HK-2 (cell line): ENCODE measurements at regions not wholly inside any gene's neighbourhood (a gene's known extent, or its start where the extent isn't known, plus 50 kb on each side); places are given as distances from the start of the nearest gene placed in this dataset.

Experiments
- DNase-seq: peaks from one replicate; pipeline ENCODE4 v3.0.0-alpha.2; 2018; ENCODE audit not compliant: unreplicated experiment

DNA sequence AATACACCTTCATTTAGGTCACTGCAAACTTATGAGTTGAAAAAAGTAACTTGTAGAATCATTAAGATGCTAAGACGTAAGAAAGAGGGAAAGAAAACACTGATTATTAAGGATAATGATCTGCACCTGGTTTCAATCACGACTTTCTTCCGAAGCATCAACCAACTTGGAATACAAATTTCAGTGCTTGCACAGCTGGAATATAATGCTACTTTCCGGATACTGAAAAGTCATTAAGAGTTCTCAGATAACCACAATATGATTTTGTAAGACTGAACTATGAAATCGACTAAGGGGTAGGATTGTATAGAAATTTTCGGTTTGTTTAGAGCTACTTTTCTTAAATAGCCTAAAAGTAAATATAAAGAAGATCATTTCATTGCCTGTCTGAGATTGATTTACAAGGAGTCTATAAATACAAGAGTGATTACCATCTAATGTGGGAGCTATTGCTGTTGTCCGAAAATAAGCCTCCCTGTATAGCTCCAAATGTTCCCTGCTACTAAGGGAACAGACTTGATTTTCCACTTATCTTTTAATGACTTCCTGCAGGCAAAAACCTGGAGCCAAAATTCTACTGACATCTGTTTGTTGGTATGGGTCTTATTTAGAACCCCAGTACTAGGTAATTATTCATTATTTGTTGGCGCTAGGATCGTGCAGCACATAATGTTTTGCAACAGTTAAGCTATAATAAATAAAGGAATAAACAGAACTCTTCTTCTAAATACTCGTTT is 673.3 kb downstream of the KCNT2 start:
- DNase-seq = no peak

DNA sequence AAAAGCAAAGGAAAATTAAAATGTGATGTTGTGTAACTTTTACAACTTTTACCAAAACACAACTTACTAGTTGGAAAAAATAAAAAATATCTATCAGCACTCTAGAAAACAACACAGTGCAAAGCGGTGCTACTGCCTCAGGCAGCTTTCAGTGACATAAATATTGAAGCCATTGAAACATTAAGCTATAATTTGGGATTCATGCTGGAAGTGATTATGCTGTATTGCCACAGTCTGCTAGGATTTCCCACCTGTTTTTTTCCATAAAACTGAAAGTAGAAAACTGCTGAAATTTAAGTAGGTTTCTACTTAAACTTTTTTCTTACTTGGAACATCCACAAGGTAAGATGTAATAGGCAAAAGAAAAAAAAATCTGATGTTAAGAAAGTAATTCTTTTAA is 674.4 kb downstream of the KCNT2 start:
- no peak for DNase-seq

DNA sequence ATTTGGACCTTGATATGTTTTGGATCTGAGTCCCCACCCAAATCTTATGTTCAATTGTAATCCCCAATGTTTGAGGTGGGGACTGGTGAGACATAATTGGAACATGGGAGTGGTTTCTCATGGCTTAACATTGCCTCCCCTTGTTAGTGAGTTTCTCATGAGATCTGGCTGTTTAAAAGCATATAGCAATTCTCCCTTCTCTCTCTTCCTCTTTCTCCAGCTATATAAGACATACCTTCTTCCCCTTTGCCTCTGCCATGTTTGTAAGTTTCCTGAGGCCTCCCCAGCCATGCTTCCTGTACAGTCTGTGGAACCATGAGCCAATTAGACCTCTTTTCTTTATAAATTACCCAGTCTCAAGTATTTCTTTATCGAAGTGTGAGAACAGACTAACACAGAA is 692.4 kb downstream of the KCNT2 start:
- no peak for DNase-seq

DNA sequence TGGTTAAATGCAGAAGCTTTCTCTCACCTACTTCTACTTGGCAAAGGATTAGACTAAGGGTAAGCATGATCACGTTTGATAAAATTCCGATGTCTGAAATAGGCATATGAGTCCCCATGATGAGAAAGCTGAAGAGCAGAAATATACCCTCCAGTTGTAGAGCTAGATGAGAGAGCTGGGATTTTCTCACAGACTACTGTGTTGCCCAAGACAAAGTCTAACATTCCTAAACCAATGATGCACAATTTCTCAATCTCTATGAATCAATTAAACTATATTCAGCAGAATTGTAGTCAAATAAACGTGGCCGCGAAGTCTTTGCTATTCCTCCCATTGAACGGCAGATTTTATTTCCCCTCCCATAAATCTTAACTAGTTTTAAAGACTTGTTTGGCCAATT is 699.2 kb downstream of the KCNT2 start:
- no peak for DNase-seq

DNA sequence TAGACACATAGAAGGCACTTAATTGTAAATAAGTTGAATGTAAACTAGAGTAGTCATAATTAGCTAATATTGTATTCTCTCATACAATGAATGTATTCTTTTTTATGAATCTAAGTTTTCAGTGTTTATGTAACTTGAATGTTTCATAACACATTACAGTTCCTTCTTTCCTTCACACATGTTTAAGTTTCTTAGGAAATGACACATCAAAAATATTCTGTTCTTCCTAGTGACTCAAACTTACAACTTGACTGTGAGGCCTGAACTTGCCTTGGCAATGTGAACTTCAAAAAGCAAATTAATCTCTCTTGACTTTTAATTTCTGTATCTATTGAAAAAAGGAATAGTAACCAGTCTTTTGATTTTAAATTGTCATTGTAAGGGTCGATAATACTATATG is 700.1 kb downstream of the KCNT2 start:
- no peak for DNase-seq

DNA sequence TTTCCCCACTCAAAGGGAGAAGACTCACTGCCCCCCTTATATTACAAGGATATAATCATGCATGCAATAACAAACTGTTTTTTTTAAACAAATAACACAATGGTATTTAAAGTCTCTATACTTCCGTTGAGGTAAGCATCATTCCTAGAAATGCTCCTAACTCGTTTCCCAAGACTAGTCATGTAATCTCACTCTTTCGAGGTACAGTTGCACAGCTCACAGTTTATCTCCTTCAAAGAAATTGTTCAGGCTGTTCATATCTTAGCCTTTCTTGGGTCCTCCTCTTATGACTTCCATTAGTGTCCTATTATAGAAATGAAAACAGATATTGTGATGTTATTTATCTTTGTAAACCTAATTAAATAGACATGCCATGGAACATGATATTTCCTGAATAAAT is 705.0 kb downstream of the KCNT2 start:
- DNase-seq = no peak

DNA sequence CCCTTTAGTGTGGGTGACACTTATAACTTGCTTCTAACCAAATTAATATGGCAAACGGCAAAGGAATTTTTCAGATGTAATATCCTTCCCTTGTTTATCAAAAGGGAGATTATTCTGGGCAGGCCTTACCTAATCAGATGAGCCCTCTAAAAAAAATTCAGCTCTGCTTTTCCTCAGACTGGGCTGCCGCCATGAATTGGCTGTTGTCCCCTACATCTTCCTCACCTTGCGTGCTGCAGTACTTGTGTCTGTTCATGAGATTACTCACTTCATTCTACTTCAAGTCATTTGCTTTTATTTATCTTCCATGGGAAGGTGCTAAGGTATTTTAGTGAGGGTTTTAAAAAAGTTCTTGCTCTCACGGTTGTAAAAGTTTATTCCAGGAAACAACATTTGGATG is 705.5 kb downstream of the KCNT2 start:
- DNase-seq = no peak

DNA sequence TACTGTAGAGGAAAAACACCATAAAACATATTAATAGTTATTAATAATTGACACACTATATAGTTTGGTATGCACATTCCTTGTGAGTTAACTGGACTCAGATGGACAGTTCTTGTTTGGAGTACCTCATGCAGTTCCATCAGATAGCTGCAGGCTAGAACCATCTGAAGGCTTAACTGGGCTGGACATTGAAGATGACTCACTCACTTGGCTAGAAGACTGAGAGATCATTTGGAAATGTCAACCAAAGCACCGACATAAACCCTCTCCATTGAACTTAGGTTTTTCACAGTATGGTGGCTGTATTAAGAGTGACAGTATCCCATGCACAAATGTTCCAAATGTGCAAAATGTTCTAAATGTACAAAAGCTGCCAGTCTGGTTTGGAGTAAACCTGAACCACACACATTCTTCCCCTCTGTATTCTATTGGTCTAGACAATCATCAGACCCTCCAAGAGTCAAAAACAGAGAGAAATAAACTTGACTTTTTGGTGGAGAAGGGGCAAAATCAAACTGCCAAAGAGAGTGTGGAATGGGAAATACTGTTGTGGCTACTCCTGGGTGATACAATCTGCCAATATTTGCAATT is 708.4 kb downstream of the KCNT2 start:
- DNase-seq = no peak

DNA sequence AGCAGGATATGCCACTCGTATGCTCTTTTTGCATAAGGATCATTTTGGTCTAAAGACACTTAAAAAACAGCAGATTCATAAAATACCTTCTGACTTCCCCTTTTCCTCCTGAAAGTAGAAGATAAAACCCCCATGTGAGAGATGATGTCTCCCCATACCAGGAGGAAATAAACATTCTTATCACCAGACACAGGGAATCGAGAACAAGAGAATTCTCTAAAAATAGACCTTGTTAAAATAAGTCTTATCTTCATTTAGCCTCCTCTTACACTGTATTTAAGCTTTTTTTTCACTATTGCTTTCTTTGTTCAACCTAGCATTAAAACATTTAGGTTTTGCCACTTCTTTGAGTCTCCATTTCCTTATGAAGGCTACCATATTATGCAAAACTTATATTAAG is 709.3 kb downstream of the KCNT2 start:
- no peak for DNase-seq

DNA sequence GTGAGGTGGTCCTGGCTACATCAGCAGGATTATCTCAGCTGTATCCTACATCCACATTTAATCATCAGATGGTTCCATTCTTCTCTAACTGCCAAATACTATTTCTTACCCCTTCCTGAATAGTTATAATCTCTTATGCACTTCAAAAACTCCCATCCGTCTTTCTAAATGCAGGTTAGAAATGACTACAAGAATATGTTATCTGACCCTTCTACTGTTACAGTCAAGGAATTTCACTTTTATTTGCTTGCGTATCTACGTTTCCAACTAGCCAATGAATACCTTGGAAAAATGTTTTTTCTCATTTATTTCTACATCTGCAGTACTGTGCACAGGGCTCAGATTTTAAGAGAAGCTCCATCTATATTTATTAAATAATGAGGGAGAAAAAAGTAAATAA is 709.9 kb downstream of the KCNT2 start:
- DNase-seq = no peak

DNA sequence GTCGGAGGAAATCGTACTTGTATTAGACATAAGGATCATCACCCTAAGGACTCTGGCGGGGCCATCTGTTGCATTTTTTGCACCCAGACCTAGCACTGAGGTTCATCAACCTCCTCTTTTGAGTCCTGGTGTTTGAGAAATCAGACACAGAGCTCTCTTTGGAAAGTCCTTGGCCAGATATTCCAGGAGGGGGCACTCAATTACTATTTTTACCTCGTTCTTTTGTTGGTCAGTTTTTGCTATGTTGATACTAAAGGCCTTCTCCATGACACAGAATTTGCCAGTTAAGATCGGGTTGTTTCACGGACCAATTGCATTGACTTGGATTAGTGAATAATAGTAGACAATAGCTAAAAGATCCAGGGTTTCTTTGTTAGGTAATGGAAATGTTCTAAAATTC is 711.2 kb downstream of the KCNT2 start:
- no peak for DNase-seq

DNA sequence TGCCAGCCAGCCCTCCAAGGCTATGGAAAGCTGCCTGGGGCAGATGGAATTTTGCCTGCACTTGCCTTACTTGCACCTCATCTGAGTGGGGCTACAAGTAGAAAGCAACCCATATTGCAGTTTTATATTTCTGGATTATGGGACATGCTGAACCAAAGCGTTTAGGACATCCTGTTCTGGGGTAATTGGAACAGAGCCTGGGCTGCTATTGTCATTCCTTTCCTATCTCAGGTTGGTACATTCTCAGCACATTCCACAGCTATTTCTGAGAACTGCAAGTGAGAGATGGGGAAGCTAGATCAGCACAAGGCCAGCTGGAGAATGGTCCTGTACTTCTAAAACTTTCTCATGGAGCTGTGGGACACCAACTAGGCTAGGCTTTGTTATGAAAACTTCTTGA is 713.8 kb downstream of the KCNT2 start:
- DNase-seq = no peak

DNA sequence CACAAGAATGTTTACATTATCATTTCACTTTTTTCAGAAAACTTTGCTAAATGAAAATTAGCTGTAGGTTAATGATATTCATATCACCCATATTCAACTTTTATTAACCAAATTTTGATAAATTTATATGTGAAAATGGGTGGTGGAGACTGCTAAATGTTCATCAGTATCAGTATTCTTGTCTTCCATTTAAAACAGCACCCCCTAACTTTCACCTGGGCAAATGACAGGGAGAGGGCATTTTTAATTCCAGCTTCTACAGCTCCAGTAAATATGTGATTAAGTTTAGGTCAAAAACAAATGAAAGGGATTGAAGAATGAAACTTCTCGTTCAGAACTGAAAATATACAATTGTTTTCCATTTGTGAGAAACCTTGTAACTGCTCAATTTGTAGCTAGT is 722.2 kb downstream of the KCNT2 start:
- no peak for DNase-seq

DNA sequence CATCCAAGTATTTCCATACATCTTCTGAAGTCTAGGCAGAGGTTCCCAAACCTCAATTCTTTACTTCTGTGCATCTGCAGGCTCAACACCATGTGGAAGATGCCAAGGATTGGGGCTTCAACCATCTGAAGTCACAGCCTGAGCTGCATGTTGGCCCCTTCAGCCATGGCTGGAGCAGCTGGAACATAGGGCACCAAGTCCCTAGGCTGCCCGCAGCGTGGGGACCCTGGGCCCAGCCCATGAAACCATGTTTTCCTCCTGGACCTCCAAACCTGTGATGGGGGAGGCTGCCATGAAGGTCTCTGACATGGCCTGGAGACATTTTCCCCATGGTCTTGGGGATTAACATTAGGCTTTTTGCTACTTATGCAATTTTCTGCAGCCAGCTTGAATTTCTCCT is 729.8 kb downstream of the KCNT2 start:
- DNase-seq = no peak

DNA sequence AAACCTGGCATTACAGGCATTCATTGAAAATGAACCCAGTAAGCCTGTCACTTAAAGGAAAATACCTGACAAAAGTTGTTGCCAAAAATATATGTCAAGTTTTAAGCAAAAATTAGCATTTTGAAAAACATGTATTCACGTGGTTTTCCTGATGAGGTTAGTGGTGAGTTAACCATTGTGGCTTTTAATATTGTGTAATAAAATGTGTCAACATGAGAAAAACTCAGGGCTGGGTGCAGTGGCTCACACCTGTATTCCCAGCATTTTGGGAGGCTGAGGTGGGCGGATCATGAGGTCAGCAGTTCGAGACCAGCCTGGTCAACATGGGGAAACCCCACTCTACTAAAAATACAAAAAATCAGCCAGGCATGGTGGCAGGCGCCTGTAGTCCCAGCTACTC is 731.4 kb downstream of the KCNT2 start:
- no peak for DNase-seq

DNA sequence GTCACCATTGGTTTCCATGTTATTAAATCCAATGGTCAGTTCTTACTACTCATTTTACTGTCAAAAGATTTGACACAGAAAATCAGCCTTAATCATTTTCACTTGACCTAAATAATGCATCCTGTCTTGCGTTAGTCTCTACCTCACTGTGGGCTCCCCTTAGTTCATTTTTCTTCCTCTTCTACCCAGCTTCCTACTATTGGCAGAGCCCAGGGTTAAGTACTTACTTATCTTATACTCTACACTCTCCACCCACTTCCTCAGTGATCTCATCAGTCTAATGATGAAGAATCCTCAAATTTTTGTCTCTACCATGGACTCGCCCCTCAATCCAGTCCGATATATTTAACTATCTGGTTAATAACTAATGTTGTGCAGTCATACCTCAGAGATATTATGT is 735.9 kb downstream of the KCNT2 start:
- no peak for DNase-seq

DNA sequence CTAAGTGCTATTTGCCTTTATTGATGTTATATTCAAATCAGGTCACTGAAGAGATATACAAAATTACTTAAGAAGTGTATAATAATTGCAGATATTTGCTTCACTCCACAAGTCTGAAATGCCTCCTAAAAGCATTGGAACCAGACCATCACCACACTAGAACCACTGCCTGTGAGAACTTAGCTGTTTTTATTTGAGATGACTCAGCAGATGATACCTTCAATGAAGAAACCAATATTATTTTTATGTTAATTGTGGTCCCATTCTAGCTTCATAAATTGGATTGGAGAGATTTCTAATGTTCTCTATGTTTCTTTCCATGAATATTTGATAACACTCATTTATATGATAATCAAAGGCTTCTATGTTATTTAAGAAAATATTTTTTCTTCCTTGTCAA is 740.6 kb downstream of the KCNT2 start:
- DNase-seq = no peak

DNA sequence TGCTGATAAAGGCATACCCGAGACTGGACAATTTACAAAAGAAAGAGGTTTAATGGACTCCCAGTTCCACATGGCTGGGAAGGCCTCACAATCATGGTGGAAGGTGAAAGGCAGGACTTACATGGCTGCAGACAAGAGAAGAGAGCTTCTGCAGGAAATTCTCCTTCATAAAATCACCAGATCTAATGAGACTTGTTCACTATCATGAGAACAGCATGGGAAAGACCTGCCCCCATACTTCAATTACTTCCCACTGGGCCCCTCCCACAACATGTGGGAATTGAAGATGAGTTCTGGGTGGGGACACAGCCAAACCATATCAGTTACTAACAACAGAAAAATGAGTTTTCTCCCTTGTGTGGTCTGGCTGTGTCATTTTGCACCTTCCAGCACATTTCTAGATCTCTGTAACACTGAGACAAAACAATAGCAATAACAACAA is 741.4 kb downstream of the KCNT2 start:
- DNase-seq = no peak

DNA sequence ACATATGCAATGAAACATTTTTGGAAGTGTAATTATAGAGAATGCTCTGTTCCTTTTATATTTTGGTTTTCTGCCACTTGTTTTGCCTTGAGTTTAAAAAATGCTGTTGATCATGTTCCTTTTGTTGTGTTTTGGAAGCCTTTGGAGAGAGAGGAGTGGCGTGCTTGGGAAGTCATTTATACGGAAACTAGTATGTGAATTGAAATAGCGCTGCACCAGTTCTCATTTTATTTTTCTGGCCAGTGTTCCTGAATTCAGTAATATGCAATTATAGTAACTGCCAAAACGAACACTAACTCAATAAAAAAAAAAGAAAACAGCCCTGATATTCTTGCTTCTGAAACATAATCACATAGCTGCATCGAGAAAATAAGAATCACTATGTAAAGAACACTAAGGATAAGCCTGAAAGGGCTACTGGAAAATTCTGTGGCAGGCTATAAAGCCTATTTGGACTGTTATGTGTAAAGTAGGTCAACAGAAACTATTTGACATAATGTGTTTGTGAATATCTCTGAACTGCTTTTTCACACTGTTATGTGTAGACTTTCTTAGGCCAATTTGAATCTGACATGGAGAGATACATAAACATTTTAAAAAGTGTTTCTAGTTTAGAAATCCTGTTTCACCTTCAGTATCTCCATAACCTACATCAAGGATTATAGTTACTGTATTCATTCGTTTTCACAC is 742.0 kb downstream of the KCNT2 start:
- DNase-seq = no peak

DNA sequence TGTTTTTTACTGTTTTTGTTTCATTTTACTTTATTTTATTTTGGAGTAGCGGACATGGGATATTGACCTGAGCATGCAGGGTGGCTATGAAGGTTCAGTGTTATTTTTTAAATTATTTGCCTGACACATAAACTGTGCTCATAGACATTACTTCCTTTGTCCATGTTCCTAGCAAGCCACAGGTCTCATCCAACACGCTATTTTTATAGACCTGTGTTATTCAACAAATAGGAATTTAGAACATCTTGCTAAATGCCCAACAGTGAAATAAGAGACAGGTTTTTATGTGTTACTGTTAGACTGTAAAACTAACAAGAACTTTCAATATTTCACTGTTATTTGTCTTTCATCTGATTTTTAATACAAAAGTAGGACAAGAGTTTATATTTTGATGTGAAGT is 756.4 kb downstream of the KCNT2 start:
- no peak for DNase-seq

DNA sequence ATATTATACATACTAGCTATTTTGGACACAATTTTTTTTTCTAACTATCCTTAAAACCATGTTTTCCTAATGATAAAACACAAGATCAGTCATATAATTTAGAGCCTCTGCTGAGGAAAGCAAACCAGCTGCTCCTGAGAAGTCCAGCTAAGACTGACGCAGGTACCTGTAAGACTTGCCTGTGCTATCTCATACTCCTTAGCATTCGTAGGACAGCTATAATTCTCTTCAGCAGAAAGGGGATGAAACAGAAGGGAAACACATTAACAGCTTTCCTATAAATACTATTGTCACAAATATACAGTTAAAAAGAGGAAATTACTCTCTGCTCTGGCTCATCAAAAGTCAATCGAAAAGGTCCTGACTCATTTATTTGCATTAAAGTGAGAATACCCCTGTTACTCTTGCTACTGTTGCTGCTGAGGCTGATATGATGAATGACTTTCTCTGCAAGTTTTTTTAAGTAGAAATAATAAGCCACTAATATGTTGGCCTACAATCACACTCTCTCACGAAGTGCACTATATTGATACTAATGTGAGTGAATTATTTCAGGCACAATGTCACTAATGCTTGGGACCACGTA is 757.1 kb downstream of the KCNT2 start:
- no peak for DNase-seq

DNA sequence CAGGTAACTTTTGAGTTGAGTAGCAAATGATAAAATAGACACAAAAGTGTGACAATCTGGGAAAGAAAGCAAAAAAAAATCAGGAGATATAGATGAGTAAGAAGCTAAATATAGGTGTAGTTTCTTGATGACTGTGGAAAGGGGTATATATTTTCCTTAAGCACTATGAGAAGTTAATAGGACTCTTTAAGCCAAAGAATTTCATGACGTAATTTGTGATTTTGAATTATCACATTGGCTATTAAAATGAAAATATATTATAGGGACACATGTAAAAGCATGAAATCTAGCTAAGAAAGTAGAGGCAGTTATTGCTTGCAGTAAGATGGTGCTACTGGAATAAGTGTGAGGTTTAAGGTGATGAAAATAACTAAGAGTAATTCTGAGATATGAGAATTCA is 759.1 kb downstream of the KCNT2 start:
- no peak for DNase-seq
